ENCODE measurements at regions not wholly inside any gene's neighbourhood (a gene's known extent, or its start where the extent isn't known, plus 50 kb on each side); places are given as distances from the start of the nearest gene placed in this dataset.
"Not testable (repeated sequence)": the region's sequence is repeated elsewhere in the genome, so short reads cannot be mapped to it uniquely, and the experiment has no call there.

- not testable (repeated sequence) for H2BK12ac ChIP-seq (ENCODE audit: insufficient read length, low read depth, low read length); H3K9me3 Mint-ChIP-seq; H3K23me2 ChIP-seq (ENCODE audit: insufficient read length, low read depth, low read length, poor library complexity, severe bottlenecking); H3K14ac ChIP-seq (ENCODE audit: insufficient read depth, low read length); H3K27ac Mint-ChIP-seq; H3K79me1 ChIP-seq (ENCODE audit: insufficient read depth, low read depth, low read length, poor library complexity, severe bottlenecking); H3K18ac ChIP-seq (ENCODE audit: insufficient read length, low read depth, low read length); DNase-seq; H4K8ac ChIP-seq (replicated peaks; ENCODE audit: insufficient read length, low read depth, low read length); H4K91ac ChIP-seq (ENCODE audit: insufficient read length, low read depth, low read length); H3K27ac ChIP-seq (ENCODE audit: insufficient read length, low read depth, low read length); H2BK120ac ChIP-seq (ENCODE audit: low read depth, low read length, poor library complexity, severe bottlenecking); H3K4me1 ChIP-seq (ENCODE audit: insufficient read depth, low read length); H3K36me3 Mint-ChIP-seq (ENCODE audit: insufficient read depth in 1 of 3, low read depth in 3 of 3); H3K9me3 ChIP-seq (ENCODE audit: control insufficient read depth, low read depth, low read length); H3K56ac ChIP-seq (ENCODE audit: insufficient read length, low read depth, low read length); H4K20me1 ChIP-seq (ENCODE audit: control insufficient read depth, insufficient read depth, insufficient read length); H3K79me2 ChIP-seq (ENCODE audit: insufficient read depth, low read length); H4K5ac ChIP-seq (ENCODE audit: insufficient read length, low read depth, low read length); H3K4me1 Mint-ChIP-seq; H2BK20ac ChIP-seq (ENCODE audit: low read depth, low read length, poor library complexity, severe bottlenecking); H3K27me3 Mint-ChIP-seq (ENCODE audit: low read depth); H3K4me3 Mint-ChIP-seq; H3K27me3 ChIP-seq (ENCODE audit: insufficient read depth, low read length); H3T11ph ChIP-seq (ENCODE audit: low read length); H3K4me2 ChIP-seq (ENCODE audit: insufficient read depth, insufficient read length, low read length); H2BK15ac ChIP-seq (ENCODE audit: low read depth, low read length); H3K9ac ChIP-seq (ENCODE audit: extremely low read depth, insufficient read length, low read length); H2AFZ ChIP-seq (ENCODE audit: low read length); H3K23ac ChIP-seq (ENCODE audit: insufficient read length, low read depth, low read length); H3K4ac ChIP-seq (ENCODE audit: low read depth, low read length); H2AK5ac ChIP-seq (ENCODE audit: insufficient read length, low read length); H2BK5ac ChIP-seq (ENCODE audit: insufficient read length, low read length)
- WGBS (ENCODE audit: extremely low coverage, insufficient read length, low lambda C conversion rate) = no CpG with 5 or more reads among the region's 9 CpGs
Measured at GRCh38 chr15:21752124-21752957, 125.2 kb downstream of the POTEB start.

- not testable (repeated sequence) for H3K36me3 Mint-ChIP-seq (ENCODE audit: insufficient read depth in 1 of 3, low read depth in 3 of 3); H3K4me1 Mint-ChIP-seq; H2AFZ ChIP-seq (ENCODE audit: low read length)
Measured at GRCh38 chr15:21749173-21749572, 128.4 kb downstream of the POTEB start.

More at GRCh38 chr15:21749173-21749572, 128.4 kb downstream of the POTEB start:
- not testable (repeated sequence) for H3K4me1 ChIP-seq (ENCODE audit: insufficient read depth, low read length); H3K27me3 Mint-ChIP-seq (ENCODE audit: low read depth); H3K4ac ChIP-seq (ENCODE audit: low read depth, low read length); H4K8ac ChIP-seq (replicated peaks; ENCODE audit: insufficient read length, low read depth, low read length); H3K9ac ChIP-seq (ENCODE audit: extremely low read depth, insufficient read length, low read length); H3K27ac ChIP-seq (ENCODE audit: insufficient read length, low read depth, low read length); H3K9me3 Mint-ChIP-seq; H3K4me3 Mint-ChIP-seq; H3K27ac Mint-ChIP-seq; H2AK5ac ChIP-seq (ENCODE audit: insufficient read length, low read length); H3K23me2 ChIP-seq (ENCODE audit: insufficient read length, low read depth, low read length, poor library complexity, severe bottlenecking); H3K56ac ChIP-seq (ENCODE audit: insufficient read length, low read depth, low read length); H3K9me3 ChIP-seq (ENCODE audit: control insufficient read depth, low read depth, low read length); H4K20me1 ChIP-seq (ENCODE audit: control insufficient read depth, insufficient read depth, insufficient read length); H3K79me2 ChIP-seq (ENCODE audit: insufficient read depth, low read length); H3K18ac ChIP-seq (ENCODE audit: insufficient read length, low read depth, low read length); H3K27me3 ChIP-seq (ENCODE audit: insufficient read depth, low read length); H3K79me1 ChIP-seq (ENCODE audit: insufficient read depth, low read depth, low read length, poor library complexity, severe bottlenecking); H3K23ac ChIP-seq (ENCODE audit: insufficient read length, low read depth, low read length); H4K5ac ChIP-seq (ENCODE audit: insufficient read length, low read depth, low read length); H2BK5ac ChIP-seq (ENCODE audit: insufficient read length, low read length); H3K14ac ChIP-seq (ENCODE audit: insufficient read depth, low read length); H2BK120ac ChIP-seq (ENCODE audit: low read depth, low read length, poor library complexity, severe bottlenecking); H3K4me2 ChIP-seq (ENCODE audit: insufficient read depth, insufficient read length, low read length); H2BK20ac ChIP-seq (ENCODE audit: low read depth, low read length, poor library complexity, severe bottlenecking); H4K91ac ChIP-seq (ENCODE audit: insufficient read length, low read depth, low read length); H3T11ph ChIP-seq (ENCODE audit: low read length); H2BK12ac ChIP-seq (ENCODE audit: insufficient read length, low read depth, low read length); H2BK15ac ChIP-seq (ENCODE audit: low read depth, low read length); DNase-seq
- WGBS (ENCODE audit: extremely low coverage, insufficient read length, low lambda C conversion rate) = no CpG with 5 or more reads among the region's 5 CpGs

All from H9 (cell line).